ENCODE measurements at regions not wholly inside any gene's neighbourhood (a gene's known extent, or its start where the extent isn't known, plus 50 kb on each side); places are given as distances from the start of the nearest gene placed in this dataset.

DNA sequence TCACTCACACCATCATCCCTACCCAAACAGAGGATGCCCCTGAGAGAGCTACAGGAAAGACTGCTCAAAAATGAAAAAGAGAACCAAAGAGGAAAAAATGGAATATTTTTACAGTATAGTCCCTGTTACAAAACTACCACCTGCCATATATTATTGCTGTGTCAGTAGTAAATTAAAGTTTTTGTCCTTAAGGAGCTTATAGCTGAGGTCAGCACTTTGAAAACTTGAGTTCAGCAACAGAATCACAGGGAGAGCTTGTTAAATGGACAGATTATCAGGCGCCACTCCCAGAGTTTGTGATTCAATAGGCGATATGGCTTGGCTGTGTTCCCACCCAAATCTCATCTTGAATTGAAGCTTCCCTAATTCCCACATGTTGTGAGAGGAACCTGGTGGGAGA lies 71.9 kb upstream of the FAM9A start:
- TF ChIP-seq, protein P1, sequence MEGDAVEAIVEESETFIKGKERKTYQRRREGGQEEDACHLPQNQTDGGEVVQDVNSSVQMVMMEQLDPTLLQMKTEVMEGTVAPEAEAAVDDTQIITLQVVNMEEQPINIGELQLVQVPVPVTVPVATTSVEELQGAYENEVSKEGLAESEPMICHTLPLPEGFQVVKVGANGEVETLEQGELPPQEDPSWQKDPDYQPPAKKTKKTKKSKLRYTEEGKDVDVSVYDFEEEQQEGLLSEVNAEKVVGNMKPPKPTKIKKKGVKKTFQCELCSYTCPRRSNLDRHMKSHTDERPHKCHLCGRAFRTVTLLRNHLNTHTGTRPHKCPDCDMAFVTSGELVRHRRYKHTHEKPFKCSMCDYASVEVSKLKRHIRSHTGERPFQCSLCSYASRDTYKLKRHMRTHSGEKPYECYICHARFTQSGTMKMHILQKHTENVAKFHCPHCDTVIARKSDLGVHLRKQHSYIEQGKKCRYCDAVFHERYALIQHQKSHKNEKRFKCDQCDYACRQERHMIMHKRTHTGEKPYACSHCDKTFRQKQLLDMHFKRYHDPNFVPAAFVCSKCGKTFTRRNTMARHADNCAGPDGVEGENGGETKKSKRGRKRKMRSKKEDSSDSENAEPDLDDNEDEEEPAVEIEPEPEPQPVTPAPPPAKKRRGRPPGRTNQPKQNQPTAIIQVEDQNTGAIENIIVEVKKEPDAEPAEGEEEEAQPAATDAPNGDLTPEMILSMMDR (IDR thresholded peaks at IDR 0.05) = no peak
- TF ChIP-seq POLR2A (IDR thresholded peaks at IDR 0.05) = no peak

Data from testis (tissue), 2 donors.